ENCODE measurements at regions not wholly inside any gene's neighbourhood (a gene's known extent, or its start where the extent isn't known, plus 50 kb on each side); places are given as distances from the start of the nearest gene placed in this dataset.
"Not testable (repeated sequence)": the region's sequence is repeated elsewhere in the genome, so short reads cannot be mapped to it uniquely, and the experiment has no call there.

GRCh38 chr13:56681404-56681803 is 459.3 kb upstream of the PRR20A start:
- DNase-seq (ENCODE audit: low read depth) = no peak

GRCh38 chr13:56687131-56687530 is 453.6 kb upstream of the PRR20A start:
- DNase-seq (ENCODE audit: low read depth) = no peak

- no peak for DNase-seq (ENCODE audit: low read depth)
Observed at GRCh38 chr13:56697011-56697410, 443.7 kb upstream of the PRR20A start.

- DNase-seq (ENCODE audit: low read depth) = no peak
Observed at GRCh38 chr13:56700324-56700723, 440.4 kb upstream of the PRR20A start.

GRCh38 chr13:56706485-56706884 is 434.2 kb upstream of the PRR20A start:
- DNase-seq (ENCODE audit: low read depth) = no peak

- no peak for DNase-seq (ENCODE audit: low read depth)
Observed at GRCh38 chr13:56713656-56714055, 427.1 kb upstream of the PRR20A start.

- no peak for DNase-seq (ENCODE audit: low read depth)
Observed at GRCh38 chr13:56718791-56719190, 421.9 kb upstream of the PRR20A start.

- no peak for DNase-seq (ENCODE audit: low read depth)
Observed at GRCh38 chr13:56720841-56721240, 419.9 kb upstream of the PRR20A start.

GRCh38 chr13:56735537-56735942 is 405.2 kb upstream of the PRR20A start:
- no peak for DNase-seq (ENCODE audit: low read depth)

GRCh38 chr13:56736966-56737365 is 403.8 kb upstream of the PRR20A start:
- no peak for DNase-seq (ENCODE audit: low read depth)

GRCh38 chr13:56752636-56753035 is 388.1 kb upstream of the PRR20A start:
- DNase-seq (ENCODE audit: low read depth) = no peak

- no peak for DNase-seq (ENCODE audit: low read depth)
Observed at GRCh38 chr13:56755181-56755935, 385.4 kb upstream of the PRR20A start.

GRCh38 chr13:56763333-56763732 is 377.4 kb upstream of the PRR20A start:
- not testable (repeated sequence) for DNase-seq (ENCODE audit: low read depth)

- DNase-seq (ENCODE audit: low read depth) = no peak
Observed at GRCh38 chr13:56773148-56773547, 367.6 kb upstream of the PRR20A start.

- no peak for DNase-seq (ENCODE audit: low read depth)
Observed at GRCh38 chr13:56789527-56789926, 351.2 kb upstream of the PRR20A start.

- no peak for DNase-seq (ENCODE audit: low read depth)
Observed at GRCh38 chr13:56837161-56837560, 303.6 kb upstream of the PRR20A start.

GRCh38 chr13:56850852-56851251 is 289.9 kb upstream of the PRR20A start:
- DNase-seq (ENCODE audit: low read depth) = no peak

GRCh38 chr13:56861476-56861875 is 279.2 kb upstream of the PRR20A start:
- no peak for DNase-seq (ENCODE audit: low read depth)

- DNase-seq (ENCODE audit: low read depth) = no peak
Observed at GRCh38 chr13:56864451-56864850, 276.3 kb upstream of the PRR20A start.

- DNase-seq (ENCODE audit: low read depth) = no peak
Observed at GRCh38 chr13:56865416-56865815, 275.3 kb upstream of the PRR20A start.

GRCh38 chr13:56869671-56870070 is 271.0 kb upstream of the PRR20A start:
- DNase-seq (ENCODE audit: low read depth) = no peak

GRCh38 chr13:56886398-56886797 is 254.3 kb upstream of the PRR20A start:
- no peak for DNase-seq (ENCODE audit: low read depth)

- no peak for DNase-seq (ENCODE audit: low read depth)
Observed at GRCh38 chr13:56888455-56888854, 252.3 kb upstream of the PRR20A start.

GRCh38 chr13:56893843-56894242 is 246.9 kb upstream of the PRR20A start:
- DNase-seq (ENCODE audit: low read depth) = no peak

Measured in RPMI7951 (cell line).